DND-41 (cell line): ENCODE measurements at regions not wholly inside any gene's neighbourhood (a gene's known extent, or its start where the extent isn't known, plus 50 kb on each side); places are given as distances from the start of the nearest gene placed in this dataset.

Experiments
- ATAC-seq: fragments of 200-7000 bp; cut with Tn5 transposase; 3 replicates; pipeline ENCODE4 v1.9.1; 2021; ENCODE audit warnings: low read depth; ENCODE audit not compliant: insufficient read depth
- DNase-seq: peaks from one replicate; pipeline ENCODE4 v3.0.0-alpha.2; 2020
- H2AFZ ChIP-seq: 2 replicates; pipeline ENCODE4 v1.6.0; 2012; ENCODE audit warnings: low read depth, low read length
- H3K27ac ChIP-seq: 2 replicates; pipeline ENCODE4 v1.5.1; 2012; ENCODE audit warnings: low read length, inconsistent platforms
- H3K27me3 ChIP-seq: fragments of 200-600 bp; sonication (generic); 2 replicates; pipeline ENCODE4 v1.6.0; 2012; ENCODE audit warnings: low read length, mild to moderate bottlenecking, inconsistent platforms; ENCODE audit not compliant: insufficient read depth, poor library complexity
- H3K36me3 ChIP-seq: 2 replicates; pipeline ENCODE4 v1.5.1; 2012; ENCODE audit warnings: low read length, inconsistent platforms; ENCODE audit not compliant: insufficient read depth
- H3K4me1 ChIP-seq: 2 replicates; pipeline ENCODE4 v1.5.1; 2012; ENCODE audit warnings: mild to moderate bottlenecking, low read length; ENCODE audit not compliant: insufficient read depth
- H3K4me2 ChIP-seq: 2 replicates; pipeline ENCODE4 v1.6.0; 2012; ENCODE audit warnings: mild to moderate bottlenecking, moderate library complexity, low read length, inconsistent platforms; ENCODE audit not compliant: insufficient read depth
- H3K4me3 ChIP-seq, 2 experiments: fragments of 200-600 bp in 1 of 2; shearing (Covaris generic) in 1 of 2; 2 replicates each; pipeline ENCODE4 v1.5.1; 2012 to 2016; ENCODE audit warnings: inconsistent platforms in 2 of 2, low read length in 2 of 2, mild to moderate bottlenecking in 2 of 2, low read depth in 1 of 2, moderate library complexity in 1 of 2
- H3K79me2 ChIP-seq: 2 replicates; pipeline ENCODE4 v1.6.0; 2012; ENCODE audit warnings: low read length, inconsistent platforms; ENCODE audit not compliant: insufficient read depth
- H3K9ac ChIP-seq: 2 replicates; pipeline ENCODE4 v1.6.0; 2012; ENCODE audit warnings: low read depth, mild to moderate bottlenecking, inconsistent platforms, low read length, moderate library complexity
- H3K9me3 ChIP-seq: 2 replicates; pipeline ENCODE4 v1.5.1; 2012; ENCODE audit warnings: low read length, moderate library complexity, mild to moderate bottlenecking, inconsistent platforms; ENCODE audit not compliant: insufficient read depth, severe bottlenecking
- H4K20me1 ChIP-seq: 2 replicates; pipeline ENCODE4 v1.6.0; 2012; ENCODE audit warnings: low read length; ENCODE audit not compliant: insufficient read depth
- CTCF ChIP-seq: IDR thresholded peaks from 2 replicates; pipeline ENCODE4 v1.5.1; 2012; ENCODE audit warnings: borderline replicate concordance, low read length, moderate library complexity, mild to moderate bottlenecking; ENCODE audit not compliant: poor library complexity, severe bottlenecking; ENCODE audit errors: extremely low read depth
- EZH2 ChIP-seq: IDR thresholded peaks from 3 replicates; pipeline ENCODE4 v1.6.1; 2012; ENCODE audit warnings: borderline replicate concordance, low read depth, mild to moderate bottlenecking, moderate library complexity, low read length, inconsistent platforms; ENCODE audit not compliant: severe bottlenecking

DNA sequence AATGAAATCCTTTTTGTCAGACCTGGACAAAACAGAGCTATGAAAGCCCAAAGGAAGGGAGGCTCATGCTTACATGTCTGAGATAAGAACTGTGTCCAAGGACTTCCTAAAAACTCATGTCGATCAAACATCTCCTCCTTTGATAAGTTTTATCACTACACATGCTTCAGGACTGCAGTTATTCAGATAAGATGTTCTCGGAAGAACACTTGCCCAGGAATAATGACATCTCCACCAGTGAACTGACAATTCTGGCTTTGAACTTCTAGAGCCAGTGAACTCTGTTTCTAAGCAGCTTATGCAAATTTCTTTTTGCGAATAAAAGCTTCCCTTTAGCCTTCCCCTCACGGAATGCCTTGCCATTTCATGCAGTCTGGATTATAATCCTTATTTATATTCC is 561.6 kb downstream of the TBC1D4 start:
- Histone ChIP-seq H2AFZ (no peak overlapping the region), H3K4me2 (no peak overlapping the region), H3K9me3 (peaks cover 6% of the 10 kb centered on the region), H3K27ac (no peak overlapping the region), H3K4me1 (no peaks in the 10 kb centered on the region), H3K9ac (no peak overlapping the region), H3K27me3 (no peaks in the 10 kb centered on the region), H3K36me3 (no peaks in the 10 kb centered on the region), H3K79me2 (no peaks in the 10 kb centered on the region), H3K4me3 (no peak overlapping the region), H4K20me1 (no peaks in the 10 kb centered on the region)
- ATAC-seq (no peak), DNase-seq (no peak)
- TF ChIP-seq CTCF, result no peak
- no peak for TF ChIP-seq EZH2

- Histone ChIP-seq H3K4me1 (no peaks in the 10 kb centered on the region), H3K27ac (no peak overlapping the region), H3K27me3 (no peaks in the 10 kb centered on the region), H3K9ac (no peak overlapping the region), H4K20me1 (no peaks in the 10 kb centered on the region), H3K4me2 (no peak overlapping the region), H3K79me2 (no peaks in the 10 kb centered on the region), H3K9me3 (peaks cover 6% of the 10 kb centered on the region), H3K36me3 (no peaks in the 10 kb centered on the region), H2AFZ (no peak overlapping the region), H3K4me3 (no peak overlapping the region)
- TF ChIP-seq CTCF (no peak), EZH2 (no peak)
- ATAC-seq (no peak), DNase-seq (no peak)
These were observed 562.1 kb downstream of the TBC1D4 start for GRCh38 chr13:74919914-74920313.

DNA sequence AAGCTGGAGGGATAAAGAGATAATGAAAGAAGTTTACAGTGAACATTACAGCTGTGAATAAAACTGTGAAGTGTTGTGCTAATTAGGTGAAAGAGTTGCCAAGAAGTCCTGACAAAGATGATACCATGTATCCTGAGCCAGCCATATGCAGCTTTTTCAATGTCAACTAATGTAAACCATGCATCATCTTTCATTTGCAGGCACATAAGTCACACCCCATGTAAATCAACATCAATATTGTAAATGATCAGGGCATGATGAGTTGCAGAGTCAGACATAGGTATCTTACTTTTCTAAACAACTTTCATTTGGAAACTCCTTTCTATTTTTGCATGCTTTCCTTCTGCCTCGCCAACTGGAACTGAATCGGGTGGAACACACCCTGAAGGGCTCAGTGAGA is 569.1 kb downstream of the TBC1D4 start:
- Histone ChIP-seq H3K9me3 (no peaks in the 10 kb centered on the region), H3K27me3 (no peaks in the 10 kb centered on the region), H3K4me2 (no peak overlapping the region), H3K36me3 (no peaks in the 10 kb centered on the region), H3K79me2 (no peaks in the 10 kb centered on the region), H3K9ac (no peak overlapping the region), H2AFZ (no peak overlapping the region), H3K27ac (no peak overlapping the region), H4K20me1 (no peaks in the 10 kb centered on the region), H3K4me1 (no peaks in the 10 kb centered on the region), H3K4me3 (no peak overlapping the region)
- TF ChIP-seq CTCF (no peak), EZH2 (no peak)
- ATAC-seq, result no peak
- DNase-seq, result no peak

DNA sequence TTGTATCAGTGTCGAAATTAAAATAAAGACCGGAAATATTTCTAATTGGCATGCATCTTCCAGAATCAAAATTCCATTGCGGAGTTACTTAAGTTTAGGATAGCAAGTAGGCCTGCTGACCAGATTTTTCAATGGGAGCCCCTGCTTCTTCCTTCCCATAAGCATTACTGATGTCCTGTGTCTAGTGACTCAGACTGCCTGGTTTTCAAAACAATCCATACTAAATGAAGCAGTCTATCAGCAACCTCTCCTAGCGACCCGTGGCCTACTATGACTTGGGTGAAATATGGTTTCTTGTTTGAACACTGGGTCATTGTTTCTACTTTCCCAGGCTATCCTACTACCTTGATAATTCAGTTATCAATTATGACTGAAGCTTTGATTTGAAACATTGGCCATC is 571.6 kb downstream of the TBC1D4 start:
- ATAC-seq, result no peak
- no peak overlapping the region for H3K4me3 ChIP-seq
- no peak for TF ChIP-seq EZH2
- no peak for TF ChIP-seq CTCF
- DNase-seq, result no peak
- no peaks in the 10 kb centered on the region for H4K20me1 ChIP-seq
- H3K4me2 ChIP-seq, result no peak overlapping the region
- no peaks in the 10 kb centered on the region for H3K79me2 ChIP-seq
- no peak overlapping the region for H2AFZ ChIP-seq
- H3K9me3 ChIP-seq, result no peaks in the 10 kb centered on the region
- no peak overlapping the region for H3K9ac ChIP-seq
- H3K36me3 ChIP-seq, result no peaks in the 10 kb centered on the region
- no peak overlapping the region for H3K27ac ChIP-seq
- H3K27me3 ChIP-seq, result no peaks in the 10 kb centered on the region
- no peaks in the 10 kb centered on the region for H3K4me1 ChIP-seq
